HepG2 (cell line): ENCODE measurements at regions not wholly inside any gene's neighbourhood (a gene's known extent, or its start where the extent isn't known, plus 50 kb on each side); places are given as distances from the start of the nearest gene placed in this dataset.
"Not testable (repeated sequence)": the region's sequence is repeated elsewhere in the genome, so short reads cannot be mapped to it uniquely, and the experiment has no call there.

Experiments
- ATAC-seq: fragments of 200-7000 bp; cut with Tn5 transposase; 3 replicates; pipeline ENCODE4 v1.9.1; 2020; ENCODE audit warnings: mild to moderate bottlenecking, moderate library complexity
- BruUV-seq: library from RNA; stranded (reverse); fragments of 400-500 nt; replicated peaks from 2 replicates; lab custom pipeline; 2021; lab: Mats Ljungman, UMichigan
- CTCF ChIA-PET: fragments of 300-600 bp; formaldehyde crosslinking; extraction: SDS; loops from one replicate; lab custom pipeline; 2021; ENCODE audit warnings: low total read pairs, inconsistent platforms, low intra/inter-chr PET ratio; lab: Yijun Ruan, JAX
- POLR2A ChIA-PET: fragments of 350-600 bp; sonication (Branson Sonifier 250); formaldehyde crosslinking; loops from one replicate; lab custom pipeline; 2020; ENCODE audit warnings: antibody characterized with exemption, inconsistent platforms; lab: Yijun Ruan, JAX
- DNase-seq: peaks from one replicate; pipeline ENCODE4 v3.0.0-alpha.2; 2015; ENCODE audit warnings: low spot score
- FAIRE-seq: peaks from 3 replicates; lab custom pipeline; 2011; peaks lifted over from hg19 to GRCh38; lab: Jason Lieb, UNC
- H2AFZ ChIP-seq: one replicate; pipeline ENCODE4 v1.6.1; 2011; ENCODE audit warnings: low read length, inconsistent platforms
- H3K27ac ChIP-seq: fragments of 300-600 bp; 3 replicates; pipeline ENCODE4 v1.8.0; 2011; ENCODE audit warnings: mixed run types, mild to moderate bottlenecking, mixed read lengths, low read length, inconsistent platforms; ENCODE audit not compliant: insufficient read depth; ENCODE audit errors: extremely low read length
- H3K27me3 ChIP-seq, 2 experiments: fragments of 200-600 bp in 1 of 2; 2 replicates in 1 of 2; 3 replicates in 1 of 2; pipeline versions ENCODE4 v1.6.0 to v1.8.0; 2011; ENCODE audit warnings: low read length in 2 of 2, mild to moderate bottlenecking in 2 of 2, moderate library complexity in 2 of 2, inconsistent platforms in 1 of 2; ENCODE audit not compliant: insufficient read depth in 2 of 2, control insufficient read depth in 1 of 2
- H3K36me3 ChIP-seq, 2 experiments: fragments of 200-600 bp in 1 of 2; replicated peaks in 1 of 2; 2 replicates in 1 of 2; 3 replicates in 1 of 2; pipeline versions ENCODE4 v1.5.1 to v1.8.0; 2011; ENCODE audit warnings: low read length in 2 of 2, inconsistent platforms in 1 of 2; ENCODE audit not compliant: insufficient read depth in 2 of 2, control insufficient read depth in 1 of 2
- H3K4me1 ChIP-seq: 2 replicates; pipeline ENCODE4 v1.5.1; 2012; ENCODE audit warnings: low read length, inconsistent platforms; ENCODE audit not compliant: insufficient read depth
- H3K4me2 ChIP-seq: 2 replicates; pipeline ENCODE4 v1.6.0; 2011; ENCODE audit warnings: low read depth, low read length, inconsistent platforms
- H3K4me3 ChIP-seq, 3 experiments: fragments of 200-600 bp in 1 of 3; sonication (generic), shearing (Covaris generic) in 1 of 3; replicated peaks in 1 of 3; 2 replicates each; pipeline ENCODE4 v1.5.1; 2011 to 2016; ENCODE audit warnings: low read length in 3 of 3, inconsistent platforms in 2 of 3, low read depth in 2 of 3, mild to moderate bottlenecking in 2 of 3, control low read depth in 1 of 3, mixed read lengths in 1 of 3; ENCODE audit not compliant: insufficient read depth in 1 of 3
- H3K79me2 ChIP-seq: one replicate; pipeline ENCODE4 v1.6.1; 2011; ENCODE audit warnings: low read length, inconsistent platforms; ENCODE audit not compliant: insufficient read depth
- H3K9ac ChIP-seq: 2 replicates; pipeline ENCODE4 v1.6.0; 2011; ENCODE audit warnings: mild to moderate bottlenecking, low read depth, low read length, inconsistent platforms; ENCODE audit not compliant: insufficient read depth
- H3K9me3 ChIP-seq: 2 replicates; pipeline ENCODE4 v1.5.1; 2012; ENCODE audit warnings: mild to moderate bottlenecking, low read length
- H4K20me1 ChIP-seq: 2 replicates; pipeline ENCODE4 v1.6.0; 2011; ENCODE audit warnings: inconsistent platforms, mild to moderate bottlenecking, low read length, moderate library complexity; ENCODE audit not compliant: insufficient read depth
- ASH2L ChIP-seq: fragments of 300-600, 200-600 bp; sonication (generic); IDR thresholded peaks from 2 replicates; pipeline ENCODE4 v1.7.0; 2017; ENCODE audit warnings: low read depth, mild to moderate bottlenecking, moderate library complexity, mixed read lengths, low read length; ENCODE audit not compliant: insufficient read length
- BCLAF1 ChIP-seq: fragments of 450-650 bp; IDR thresholded peaks from 2 replicates; pipeline ENCODE4 v1.6.1; 2017; ENCODE audit warnings: mild to moderate bottlenecking
- KDM5B ChIP-seq: sonication (generic); formaldehyde crosslinking; IDR thresholded peaks from 2 replicates; pipeline ENCODE4 v1.4.0; 2020; ENCODE audit warnings: missing genetic modification reagents, mild to moderate bottlenecking, borderline replicate concordance
- KLF12 ChIP-seq: sonication (generic); formaldehyde crosslinking; IDR thresholded peaks from 2 replicates; pipeline ENCODE4 v1.4.0; 2020; ENCODE audit warnings: missing genetic modification reagents, borderline replicate concordance
- MEF2D ChIP-seq: sonication (generic); formaldehyde crosslinking; IDR thresholded peaks from 2 replicates; pipeline ENCODE4 v1.5.1; 2020; ENCODE audit warnings: mild to moderate bottlenecking, missing genetic modification reagents
- NR2F1 ChIP-seq, 2 experiments: fragments of 450-650 bp in 1 of 2; formaldehyde crosslinking in 1 of 2; IDR thresholded peaks; 2 replicates each; pipeline versions ENCODE4 v1.5.0 to v1.6.1; 2016 to 2020; ENCODE audit warnings: mild to moderate bottlenecking in 1 of 2, missing compliant biosample characterization in 1 of 2, missing genetic modification reagents in 1 of 2, moderate library complexity in 1 of 2
- ZBTB7B ChIP-seq: sonication (generic); formaldehyde crosslinking; IDR thresholded peaks from 2 replicates; pipeline ENCODE4 v1.4.0; 2020; ENCODE audit warnings: missing genetic modification reagents
- ZMAT5 ChIP-seq: sonication (generic); formaldehyde crosslinking; IDR thresholded peaks from 2 replicates; pipeline ENCODE4 v1.5.0; 2020; ENCODE audit warnings: mild to moderate bottlenecking, low read depth, missing genetic modification reagents, borderline replicate concordance
- ZNF547 ChIP-seq: sonication (generic); formaldehyde crosslinking; IDR thresholded peaks from 2 replicates; pipeline ENCODE4 v1.5.1; 2020; ENCODE audit warnings: mild to moderate bottlenecking, missing genetic modification reagents
- ZNF576 ChIP-seq: sonication (generic); formaldehyde crosslinking; IDR thresholded peaks from 2 replicates; pipeline ENCODE4 v1.4.0; 2020; ENCODE audit warnings: mild to moderate bottlenecking, missing genetic modification reagents
- ZNF713 ChIP-seq: sonication (generic); formaldehyde crosslinking; IDR thresholded peaks from 2 replicates; pipeline ENCODE4 v1.4.0; 2020; ENCODE audit warnings: mild to moderate bottlenecking, missing genetic modification reagents
- ZNF740 ChIP-seq: sonication (generic); formaldehyde crosslinking; IDR thresholded peaks from 2 replicates; pipeline ENCODE4 v1.4.0; 2020; ENCODE audit warnings: missing genetic modification reagents
- WGBS: methylation state at CpG from one replicate; pipeline ENCODE4 v1.1.6; 2017; ENCODE audit warnings: low lambda C conversion rate; 5-methylcytosine and 5-hydroxymethylcytosine counted together
- in situ Hi-C: cut with HindIII; loops from 2 replicates; pipeline ENCODE4 v1.10.0; 2017; ENCODE audit warnings: low pct_unique_long_range_greater_than_20kb; ENCODE audit not compliant: extremely low pct_ligation_motif_present
- intact Hi-C: fragments of 100-400 bp; cut with micrococcal nuclease; formaldehyde crosslinking; loops from one replicate; pipeline ENCODE4 v1.10.0; 2022; ENCODE audit not compliant: unreplicated experiment

- intact Hi-C loops (no loop called here), in situ Hi-C loops (no loop called here)
- peaks cover 4% of the 10 kb centered on the region; the same call in 1 of the 2 replicates for H3K9me3 ChIP-seq
- no peak overlapping the region for H3K9ac ChIP-seq
- FAIRE-seq = no peak
- H2AFZ ChIP-seq = no peak overlapping the region
- H3K27ac ChIP-seq = no peak overlapping the region
- no peaks in the 10 kb centered on the region for H3K79me2 ChIP-seq
- no peaks in the 10 kb centered on the region for H4K20me1 ChIP-seq
- WGBS = 1% methylated on average over 2 of the region's 2 CpGs
- ChIA-PET CTCF (no interaction called here), POLR2A (no interaction called here)
- TF ChIP-seq BCLAF1 = no peak
- TF ChIP-seq ZBTB7B (CRISPR knock-in tag) = no peak
- no peak for TF ChIP-seq ZNF576 (CRISPR knock-in tag)
- TF ChIP-seq ZNF547 (CRISPR knock-in tag) = no peak
- TF ChIP-seq MEF2D (CRISPR knock-in tag) = no peak
- TF ChIP-seq KLF12 = no peak
- no peak for TF ChIP-seq ZMAT5 (CRISPR knock-in tag)
- no peak for TF ChIP-seq KDM5B
- TF ChIP-seq ASH2L = no peak
- no peak for TF ChIP-seq ZNF713 (CRISPR knock-in tag)
- no peak for TF ChIP-seq ZNF740
- no peak for TF ChIP-seq NR2F1 (CRISPR knock-in tag; IDR thresholded peaks at IDR 0.05)
- no peak overlapping the region for H3K4me2 ChIP-seq
- BruUV-seq = no TSS peak
- no peak for DNase-seq
- no peaks in the 10 kb centered on the region for H3K36me3 ChIP-seq
- no peak overlapping the region for H3K4me3 ChIP-seq
- no peaks in the 10 kb centered on the region for H3K4me1 ChIP-seq
- ATAC-seq = no peak
- H3K27me3 ChIP-seq = no peaks in the 10 kb centered on the region
Observed at GRCh38 chr12:91741932-91742331, 403.7 kb downstream of the BTG1 start.

- POLR2A ChIA-PET = not testable (repeated sequence)
Observed at GRCh38 chr12:91733846-91734245, 411.8 kb downstream of the BTG1 start.

More at GRCh38 chr12:91733846-91734245, 411.8 kb downstream of the BTG1 start:
- H3K4me2 ChIP-seq, H3K79me2 ChIP-seq, H3K9ac ChIP-seq, H3K27me3 ChIP-seq, FAIRE-seq, DNase-seq, BruUV-seq, CTCF ChIA-PET, H3K27ac ChIP-seq, H3K4me3 ChIP-seq, H4K20me1 ChIP-seq, in situ Hi-C loops, ATAC-seq, H3K36me3 ChIP-seq, H2AFZ ChIP-seq, intact Hi-C loops, H3K4me1 ChIP-seq: not testable (repeated sequence)
- WGBS = 0% methylated on average over 1 of the region's 1 CpG
- peaks cover 23% of the 10 kb centered on the region; the same call in 1 of the 2 replicates for H3K9me3 ChIP-seq
